A549 (cell line): ENCODE measurements at regions not wholly inside any gene's neighbourhood (a gene's known extent, or its start where the extent isn't known, plus 50 kb on each side); places are given as distances from the start of the nearest gene placed in this dataset.
A peak's percentile ranks its signal among the peaks of the same experiment; 100 is the strongest.

Source experiments
- ATAC-seq, 2 experiments: fragments of 200-7000 bp in 1 of 2; fragments of >200 bp in 1 of 2; cut with Nextera tagmentation in 1 of 2; cut with Tn5 transposase in 1 of 2; 3 replicates each; pipeline versions ENCODE4 v1.8.0 to v1.9.1; 2018 to 2020; ENCODE audit warnings: mild to moderate bottlenecking in 1 of 2, moderate library complexity in 1 of 2
- CTCF ChIA-PET: fragments of 300-600 bp; sonication (Branson Sonifier 250); formaldehyde crosslinking; extraction: SDS; loops from one replicate; lab custom pipeline; 2021; ENCODE audit warnings: antibody characterized with exemption, inconsistent platforms; lab: Yijun Ruan, JAX
- POLR2A ChIA-PET: fragments of 350-600 bp; formaldehyde crosslinking; extraction: SDS; loops from one replicate; lab custom pipeline; 2021; ENCODE audit warnings: antibody characterized with exemption, inconsistent platforms; lab: Yijun Ruan, JAX
- DNase-seq, 2 experiments: peaks; one replicate each; pipeline versions ENCODE4 v3.0.0 to v3.0.0-alpha.2; 2011 to 2016; ENCODE audit warnings: low read depth in 1 of 2, low spot score in 1 of 2
- FAIRE-seq: peaks from 2 replicates; lab custom pipeline; 2011; peaks lifted over from hg19 to GRCh38; lab: Jason Lieb, UNC
- H3K27ac ChIP-seq, 2 experiments: fragments of >200 bp; sonication (Bioruptor Twin); formaldehyde crosslinking; 3 replicates each; pipeline ENCODE4 v1.5.1; 2016 to 2017
- H3K4me1 ChIP-seq: fragments of >200 bp; sonication (Bioruptor Twin); formaldehyde crosslinking; 3 replicates; pipeline ENCODE4 v1.6.1; 2016
- H3K4me2 ChIP-seq: fragments of >200 bp; sonication (Bioruptor Twin); formaldehyde crosslinking; 3 replicates; pipeline ENCODE4 v1.6.1; 2016
- H3K4me3 ChIP-seq: fragments of >200 bp; sonication (Bioruptor Twin); formaldehyde crosslinking; 3 replicates; pipeline ENCODE4 v1.5.1; 2016
- H3K9me3 ChIP-seq: fragments of >200 bp; sonication (Bioruptor Twin); formaldehyde crosslinking; 3 replicates; pipeline ENCODE4 v1.6.1; 2016
- ATOH8 ChIP-seq: fragments of 250-450 bp; sonication (Bioruptor Pico); IDR thresholded peaks from 2 replicates; pipeline ENCODE4 v1.5.0; 2020; ENCODE audit warnings: low read depth, mild to moderate bottlenecking, moderate library complexity
- BCL3 ChIP-seq: fragments of >200 bp; sonication (Bioruptor Twin); formaldehyde crosslinking; IDR thresholded peaks from 3 replicates; pipeline ENCODE4 v1.6.1; 2016
- BHLHE40 ChIP-seq: IDR thresholded peaks from 2 replicates; pipeline ENCODE4 v1.6.1; 2012; ENCODE audit warnings: low read depth, low read length, inconsistent platforms
- CBX8 ChIP-seq: fragments of 200-600 bp; sonication (generic); IDR thresholded peaks from 2 replicates; pipeline ENCODE4 v1.6.1; 2016
- CHD4 ChIP-seq: fragments of 200-600 bp; sonication (generic); IDR thresholded peaks from 2 replicates; pipeline ENCODE4 v1.6.1; 2016; ENCODE audit warnings: antibody characterized with exemption, mild to moderate bottlenecking, borderline replicate concordance
- EHF ChIP-seq: fragments of 250-450 bp; sonication (Bioruptor Pico); IDR thresholded peaks from 2 replicates; pipeline ENCODE4 v1.5.0; 2020; ENCODE audit warnings: mild to moderate bottlenecking
- EHMT2 ChIP-seq: fragments of 200-600 bp; sonication (generic); IDR thresholded peaks from 2 replicates; pipeline ENCODE4 v1.6.1; 2016; ENCODE audit warnings: antibody characterized with exemption, low read depth, mild to moderate bottlenecking, moderate library complexity
- FOSL2 ChIP-seq, 2 experiments: fragments of 450-650 bp in 1 of 2; fragments of >200 bp in 1 of 2; sonication (Bioruptor Twin) in 1 of 2; formaldehyde crosslinking; IDR thresholded peaks; 2 replicates each; pipeline versions ENCODE4 v1.5.0 to v1.6.1; 2016 to 2020; ENCODE audit warnings: mild to moderate bottlenecking in 1 of 2, moderate library complexity in 1 of 2
- FOXS1 ChIP-seq: fragments of 250-450 bp; sonication (Bioruptor Pico); IDR thresholded peaks from 2 replicates; pipeline ENCODE4 v1.5.0; 2020; ENCODE audit warnings: mild to moderate bottlenecking, moderate library complexity
- HDAC2 ChIP-seq: fragments of 200-600 bp; sonication (generic); IDR thresholded peaks from 2 replicates; pipeline ENCODE4 v1.6.1; 2016
- HOXB13 ChIP-seq: fragments of 250-450 bp; sonication (Bioruptor Pico); IDR thresholded peaks from 2 replicates; pipeline ENCODE4 v1.5.0; 2020; ENCODE audit warnings: low read depth, mild to moderate bottlenecking, moderate library complexity
- HOXB5 ChIP-seq: fragments of 250-450 bp; sonication (Bioruptor Pico); IDR thresholded peaks from 2 replicates; pipeline ENCODE4 v1.5.0; 2020; ENCODE audit warnings: mild to moderate bottlenecking, moderate library complexity
- KDM1A ChIP-seq: fragments of 200-600 bp; sonication (generic); IDR thresholded peaks from 2 replicates; pipeline ENCODE4 v1.6.1; 2016; ENCODE audit warnings: low read depth, mild to moderate bottlenecking
- MAFK ChIP-seq: fragments of 450-650 bp; IDR thresholded peaks from 2 replicates; pipeline ENCODE4 v1.6.1; 2014; ENCODE audit not compliant: partially characterized antibody
- MAX ChIP-seq: IDR thresholded peaks from 2 replicates; pipeline ENCODE4 v1.6.1; 2012
- MAZ ChIP-seq: fragments of 150-350 bp; IDR thresholded peaks from 2 replicates; pipeline ENCODE4 v1.6.1; 2014; ENCODE audit warnings: antibody characterized with exemption, low read depth, low read length, borderline replicate concordance
- MYC ChIP-seq: IDR thresholded peaks from 2 replicates; pipeline ENCODE4 v1.6.1; 2012; ENCODE audit warnings: mild to moderate bottlenecking, inconsistent platforms, low read length, improper control_type of control experiment, borderline replicate concordance
- POLR2A ChIP-seq: IDR thresholded peaks from 2 replicates; pipeline ENCODE4 v1.6.1; 2012; ENCODE audit warnings: mild to moderate bottlenecking, low read length
- RAD21 ChIP-seq, 2 experiments: fragments of >200 bp in 1 of 2; sonication (Bioruptor Twin) in 1 of 2; formaldehyde crosslinking in 1 of 2; IDR thresholded peaks in 1 of 2; conservative IDR thresholded peaks in 1 of 2; 2 replicates in 1 of 2; 3 replicates in 1 of 2; pipeline ENCODE4 v1.6.1; 2012 to 2018; ENCODE audit warnings: inconsistent platforms in 1 of 2
- RARB ChIP-seq: fragments of 250-450 bp; sonication (Bioruptor Pico); IDR thresholded peaks from 2 replicates; pipeline ENCODE4 v1.8.0; 2021; ENCODE audit warnings: mild to moderate bottlenecking, moderate library complexity
- RCOR1 ChIP-seq: fragments of 150-350 bp; IDR thresholded peaks from 2 replicates; pipeline ENCODE4 v1.6.1; 2014; ENCODE audit warnings: antibody characterized with exemption, low read length, low read depth
- RNF2 ChIP-seq: fragments of 200-600 bp; sonication (generic); IDR thresholded peaks from 2 replicates; pipeline ENCODE4 v1.6.1; 2016; ENCODE audit warnings: low read depth, mild to moderate bottlenecking, antibody characterized with exemption, moderate library complexity, borderline replicate concordance
- SMC3 ChIP-seq: fragments of >200 bp; sonication (Bioruptor Twin); formaldehyde crosslinking; IDR thresholded peaks from 3 replicates; pipeline ENCODE4 v1.6.1; 2018; ENCODE audit warnings: inconsistent platforms
- TFCP2L1 ChIP-seq: fragments of 250-450 bp; sonication (Bioruptor Pico); IDR thresholded peaks from 2 replicates; pipeline ENCODE4 v1.5.0; 2021; ENCODE audit warnings: mild to moderate bottlenecking
- ZC3H11A ChIP-seq: fragments of 450-650 bp; IDR thresholded peaks from 2 replicates; pipeline ENCODE4 v1.6.1; 2014; ENCODE audit warnings: antibody characterized with exemption, mild to moderate bottlenecking
- ZNF302 ChIP-seq: fragments of 250-450 bp; sonication (Bioruptor Pico); IDR thresholded peaks from 2 replicates; pipeline ENCODE4 v1.9.0; 2021; ENCODE audit warnings: inconsistent platforms, mild to moderate bottlenecking, moderate library complexity
- ZSCAN20 ChIP-seq: fragments of 250-450 bp; sonication (Bioruptor Pico); IDR thresholded peaks from 2 replicates; pipeline ENCODE4 v1.8.0; 2022; ENCODE audit warnings: mild to moderate bottlenecking, moderate library complexity
- WGBS: methylation state at CpG from one replicate; pipeline ENCODE4 v1.1.6; 2017; ENCODE audit errors: missing lambda C conversion rate; 5-methylcytosine and 5-hydroxymethylcytosine counted together
- TF ChIP-seq, protein P1 (sequence below): fragments of >200 bp; sonication (Bioruptor Twin); formaldehyde crosslinking; IDR thresholded peaks from 2 replicates; pipeline ENCODE4 v1.6.1; 2016
- TF ChIP-seq, protein P2 (sequence below): fragments of 250-450 bp; sonication (Bioruptor Pico); IDR thresholded peaks from 2 replicates; pipeline ENCODE4 v1.5.0; 2021; ENCODE audit warnings: mild to moderate bottlenecking, moderate library complexity, borderline replicate concordance
- TF ChIP-seq, protein P3 (sequence below): IDR thresholded peaks from 2 replicates; pipeline ENCODE4 v1.6.1; 2012
- TF ChIP-seq, protein P4 (sequence below): fragments of 150-350 bp; IDR thresholded peaks from 2 replicates; pipeline ENCODE4 v1.6.1; 2014; ENCODE audit warnings: low read depth, mild to moderate bottlenecking, low read length

- DNase-seq, result no peak
- H3K4me2 ChIP-seq, result no peak overlapping the region
- TF ChIP-seq, protein P1, sequence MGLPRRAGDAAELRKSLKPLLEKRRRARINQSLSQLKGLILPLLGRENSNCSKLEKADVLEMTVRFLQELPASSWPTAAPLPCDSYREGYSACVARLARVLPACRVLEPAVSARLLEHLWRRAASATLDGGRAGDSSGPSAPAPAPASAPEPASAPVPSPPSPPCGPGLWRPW, result no peak
- TF ChIP-seq ZNF302 (CRISPR knock-in tag) (no peak), KDM1A (no peak), ZC3H11A (no peak), EHF (no peak), RNF2 (no peak), CHD4 (no peak), ATOH8 (no peak), RAD21 (conservative IDR thresholded peaks at IDR 0.05 in 1 of 2, IDR thresholded peaks at IDR 0.05 in 1 of 2) (no peak), BHLHE40 (no peak), MAX (no peak), MAFK (no peak), RCOR1 (no peak), TFCP2L1 (no peak), HOXB13 (CRISPR knock-in tag) (no peak), CBX8 (no peak), MYC (no peak), FOXS1 (no peak)
- TF ChIP-seq, protein P2, sequence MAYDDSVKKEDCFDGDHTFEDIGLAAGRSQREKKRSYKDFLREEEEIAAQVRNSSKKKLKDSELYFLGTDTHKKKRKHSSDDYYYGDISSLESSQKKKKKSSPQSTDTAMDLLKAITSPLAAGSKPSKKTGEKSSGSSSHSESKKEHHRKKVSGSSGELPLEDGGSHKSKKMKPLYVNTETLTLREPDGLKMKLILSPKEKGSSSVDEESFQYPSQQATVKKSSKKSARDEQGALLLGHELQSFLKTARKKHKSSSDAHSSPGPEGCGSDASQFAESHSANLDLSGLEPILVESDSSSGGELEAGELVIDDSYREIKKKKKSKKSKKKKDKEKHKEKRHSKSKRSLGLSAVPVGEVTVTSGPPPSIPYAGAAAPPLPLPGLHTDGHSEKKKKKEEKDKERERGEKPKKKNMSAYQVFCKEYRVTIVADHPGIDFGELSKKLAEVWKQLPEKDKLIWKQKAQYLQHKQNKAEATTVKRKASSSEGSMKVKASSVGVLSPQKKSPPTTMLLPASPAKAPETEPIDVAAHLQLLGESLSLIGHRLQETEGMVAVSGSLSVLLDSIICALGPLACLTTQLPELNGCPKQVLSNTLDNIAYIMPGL (CRISPR knock-in tag), result no peak
- TF ChIP-seq, all 56 proteins: peak for 0
- 0 out of 6 replicates have a peak, but pooled peaks of 1 of the 2 experiments have one; percentile 36 for ATAC-seq
- 0% methylated on average over 1 of the region's 1 CpG for WGBS
- ChIA-PET POLR2A (no interaction called here), CTCF (interaction anchor here (0.6 kb wide), 1 partner anchor 269 kb away, joined by 3 read pairs; no protein-coding TSS in a partner anchor)
- no peak overlapping the region for H3K27ac ChIP-seq
- peak; percentile 7 for FAIRE-seq
- no peak overlapping the region for H3K4me3 ChIP-seq
- no peaks in the 10 kb centered on the region for H3K9me3 ChIP-seq
- H3K4me1 ChIP-seq, result no peaks in the 10 kb centered on the region
These were observed 73.9 kb downstream of the CASP3 start for GRCh38 chr4:184575306-184575705.

- Histone ChIP-seq H3K9me3 (no peaks in the 10 kb centered on the region), H3K4me3 (no peak overlapping the region), H3K4me2 (no peak overlapping the region), H3K4me1 (no peaks in the 10 kb centered on the region), H3K27ac (no peak overlapping the region)
- 13% methylated on average over 5 of the region's 5 CpGs for WGBS
- no peak for TF ChIP-seq TFCP2L1
- TF ChIP-seq, protein P3, sequence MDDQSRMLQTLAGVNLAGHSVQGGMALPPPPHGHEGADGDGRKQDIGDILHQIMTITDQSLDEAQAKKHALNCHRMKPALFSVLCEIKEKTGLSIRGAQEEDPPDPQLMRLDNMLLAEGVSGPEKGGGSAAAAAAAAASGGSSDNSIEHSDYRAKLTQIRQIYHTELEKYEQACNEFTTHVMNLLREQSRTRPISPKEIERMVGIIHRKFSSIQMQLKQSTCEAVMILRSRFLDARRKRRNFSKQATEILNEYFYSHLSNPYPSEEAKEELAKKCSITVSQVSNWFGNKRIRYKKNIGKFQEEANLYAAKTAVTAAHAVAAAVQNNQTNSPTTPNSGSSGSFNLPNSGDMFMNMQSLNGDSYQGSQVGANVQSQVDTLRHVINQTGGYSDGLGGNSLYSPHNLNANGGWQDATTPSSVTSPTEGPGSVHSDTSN, result no peak
- no peak for TF ChIP-seq ZSCAN20
- TF ChIP-seq, protein P4, sequence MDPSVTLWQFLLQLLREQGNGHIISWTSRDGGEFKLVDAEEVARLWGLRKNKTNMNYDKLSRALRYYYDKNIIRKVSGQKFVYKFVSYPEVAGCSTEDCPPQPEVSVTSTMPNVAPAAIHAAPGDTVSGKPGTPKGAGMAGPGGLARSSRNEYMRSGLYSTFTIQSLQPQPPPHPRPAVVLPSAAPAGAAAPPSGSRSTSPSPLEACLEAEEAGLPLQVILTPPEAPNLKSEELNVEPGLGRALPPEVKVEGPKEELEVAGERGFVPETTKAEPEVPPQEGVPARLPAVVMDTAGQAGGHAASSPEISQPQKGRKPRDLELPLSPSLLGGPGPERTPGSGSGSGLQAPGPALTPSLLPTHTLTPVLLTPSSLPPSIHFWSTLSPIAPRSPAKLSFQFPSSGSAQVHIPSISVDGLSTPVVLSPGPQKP, result no peak
- TF ChIP-seq BCL3, result no peak
- no peak for TF ChIP-seq POLR2A
- no peak for TF ChIP-seq RNF2
- no peak for TF ChIP-seq EHMT2
- TF ChIP-seq FOSL2 (IDR thresholded peaks at IDR 0.05), result no peak
- TF ChIP-seq FOSL2 (CRISPR knock-in tag; IDR thresholded peaks at IDR 0.05), result no peak
- no peak for TF ChIP-seq MAZ
- no peak for TF ChIP-seq RARB (CRISPR knock-in tag)
- TF ChIP-seq SMC3, result no peak
- TF ChIP-seq MYC, result no peak
- TF ChIP-seq HOXB5, result no peak
- TF ChIP-seq HDAC2, result no peak
- CTCF ChIA-PET, result no interaction called here
- no peak for FAIRE-seq
- no peak for DNase-seq
- ATAC-seq, result no peak
- POLR2A ChIA-PET, result no interaction called here
These were observed 74.4 kb downstream of the CASP3 start for GRCh38 chr4:184574861-184575260.
